ENCODE measurements at regions not wholly inside any gene's neighbourhood (a gene's known extent, or its start where the extent isn't known, plus 50 kb on each side); places are given as distances from the start of the nearest gene placed in this dataset.

DNA sequence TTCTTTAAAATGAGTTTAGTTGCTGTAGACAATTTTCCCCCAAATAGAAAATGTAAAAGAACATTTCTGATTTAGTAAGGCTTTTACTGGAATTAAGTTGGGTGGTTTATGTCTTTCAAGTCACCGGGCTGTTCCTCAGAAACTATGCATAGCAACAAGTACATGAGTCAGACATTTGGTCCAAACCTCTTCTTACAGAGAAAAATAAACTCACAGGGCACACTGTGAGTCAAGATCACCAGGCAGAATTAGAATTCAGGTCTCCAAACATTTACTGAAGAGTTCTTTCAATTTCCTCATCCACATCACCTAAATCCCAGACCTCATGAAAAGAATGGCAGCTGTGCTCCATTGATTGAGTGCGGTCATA, 476.1 kb upstream of the SOX5 start:
- H3K79me2 ChIP-seq (ENCODE audit: control insufficient read depth, insufficient read depth, low read length), result no peaks in the 10 kb centered on the region
- DNase-seq (ENCODE audit: low read depth, low spot score) (no peak), FAIRE-seq (no peak)
- no peak overlapping the region for H3K27ac ChIP-seq (ENCODE audit: control insufficient read depth, insufficient read depth, low read length)
- H3K4me3 ChIP-seq (ENCODE audit: control insufficient read depth in 2 of 3, extremely low read depth in 1 of 3, insufficient read depth in 2 of 3, low read depth in 1 of 3, low read length in 3 of 3), result no peak overlapping the region
- TF ChIP-seq, protein P1, sequence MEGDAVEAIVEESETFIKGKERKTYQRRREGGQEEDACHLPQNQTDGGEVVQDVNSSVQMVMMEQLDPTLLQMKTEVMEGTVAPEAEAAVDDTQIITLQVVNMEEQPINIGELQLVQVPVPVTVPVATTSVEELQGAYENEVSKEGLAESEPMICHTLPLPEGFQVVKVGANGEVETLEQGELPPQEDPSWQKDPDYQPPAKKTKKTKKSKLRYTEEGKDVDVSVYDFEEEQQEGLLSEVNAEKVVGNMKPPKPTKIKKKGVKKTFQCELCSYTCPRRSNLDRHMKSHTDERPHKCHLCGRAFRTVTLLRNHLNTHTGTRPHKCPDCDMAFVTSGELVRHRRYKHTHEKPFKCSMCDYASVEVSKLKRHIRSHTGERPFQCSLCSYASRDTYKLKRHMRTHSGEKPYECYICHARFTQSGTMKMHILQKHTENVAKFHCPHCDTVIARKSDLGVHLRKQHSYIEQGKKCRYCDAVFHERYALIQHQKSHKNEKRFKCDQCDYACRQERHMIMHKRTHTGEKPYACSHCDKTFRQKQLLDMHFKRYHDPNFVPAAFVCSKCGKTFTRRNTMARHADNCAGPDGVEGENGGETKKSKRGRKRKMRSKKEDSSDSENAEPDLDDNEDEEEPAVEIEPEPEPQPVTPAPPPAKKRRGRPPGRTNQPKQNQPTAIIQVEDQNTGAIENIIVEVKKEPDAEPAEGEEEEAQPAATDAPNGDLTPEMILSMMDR (optimal IDR thresholded peaks at IDR 0.05 in 1 of 3, IDR thresholded peaks at IDR 0.05 in 1 of 3, conservative IDR thresholded peaks at IDR 0.05 in 1 of 3; ENCODE audit: extremely low read depth in 1 of 3, insufficient read depth in 2 of 3, low read length in 3 of 3), result no peak
- no peak for TF ChIP-seq EZH2 (IDR thresholded peaks at IDR 0.05; ENCODE audit: low read length)
- H3K9ac ChIP-seq (ENCODE audit: control insufficient read depth, extremely low read depth, insufficient read depth, low read length), result no peak overlapping the region
- dilution Hi-C loops (cut with MboI; ENCODE audit: extremely low pct_ligation_motif_present, low sequenced_read_pairs), result no loop called here
- no peaks in the 10 kb centered on the region for H4K20me1 ChIP-seq (ENCODE audit: control insufficient read depth, extremely low read depth, insufficient read depth, low read length)
- no peaks in the 10 kb centered on the region for H3K9me3 ChIP-seq (ENCODE audit: control insufficient read depth, low read depth, low read length)
- no peak overlapping the region for H3K4me2 ChIP-seq (ENCODE audit: control insufficient read depth, extremely low read depth, insufficient read depth, low read depth, low read length)
- H3K4me1 ChIP-seq (ENCODE audit: control insufficient read depth, extremely low read depth, insufficient read depth, low read length), result no peaks in the 10 kb centered on the region
- H3K36me3 ChIP-seq (ENCODE audit: control insufficient read depth in 2 of 2, extremely low read depth in 1 of 2, insufficient read depth in 2 of 2, low read length in 2 of 2), result no peaks in the 10 kb centered on the region
- H2AFZ ChIP-seq (ENCODE audit: control insufficient read depth, low read length), result no peak overlapping the region
- no peaks in the 10 kb centered on the region for H3K9me1 ChIP-seq (ENCODE audit: control insufficient read depth, extremely low read depth, insufficient read depth, low read length)
- H3K27me3 ChIP-seq (ENCODE audit: control insufficient read depth, extremely low read depth, insufficient read depth, low read length), result no peaks in the 10 kb centered on the region

DNA sequence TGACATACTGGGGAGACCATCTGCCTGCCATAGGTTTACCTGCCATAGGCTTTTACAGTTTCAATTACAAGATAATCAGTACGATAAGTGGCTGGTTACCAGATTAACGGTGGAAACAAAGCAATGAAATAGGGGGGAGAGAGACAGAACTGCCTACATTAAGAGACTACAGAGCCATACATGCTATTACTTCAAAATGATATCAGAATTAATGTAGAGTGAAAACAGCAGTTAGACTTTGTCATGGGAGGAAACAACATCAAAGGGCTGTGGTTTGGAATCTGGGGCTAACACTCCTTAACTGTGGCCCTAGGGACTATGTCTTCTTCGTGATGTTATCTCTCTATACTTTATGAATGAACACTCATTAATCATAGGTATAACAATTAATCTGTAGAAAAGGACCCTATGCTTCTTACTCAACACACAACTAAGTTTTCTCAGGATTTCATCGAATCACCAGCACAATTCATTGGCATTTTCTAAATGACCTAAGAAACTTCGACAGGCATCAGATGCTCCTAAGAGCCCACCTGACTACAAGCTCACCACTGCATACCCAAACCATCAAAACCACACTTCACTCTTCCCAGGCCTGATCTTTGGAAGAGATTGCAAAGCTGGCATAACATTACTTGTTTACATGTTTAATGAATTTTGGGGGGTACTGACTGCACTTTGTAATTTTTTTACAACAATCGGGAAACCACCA, 475.6 kb upstream of the SOX5 start:
- H3K4me3 ChIP-seq (ENCODE audit: control insufficient read depth in 2 of 3, extremely low read depth in 1 of 3, insufficient read depth in 2 of 3, low read depth in 1 of 3, low read length in 3 of 3), result no peak overlapping the region
- DNase-seq (ENCODE audit: low read depth, low spot score), result no peak
- no peak overlapping the region for H3K27ac ChIP-seq (ENCODE audit: control insufficient read depth, insufficient read depth, low read length)
- H3K9ac ChIP-seq (ENCODE audit: control insufficient read depth, extremely low read depth, insufficient read depth, low read length), result no peak overlapping the region
- H3K36me3 ChIP-seq (ENCODE audit: control insufficient read depth in 2 of 2, extremely low read depth in 1 of 2, insufficient read depth in 2 of 2, low read length in 2 of 2), result no peaks in the 10 kb centered on the region
- no peaks in the 10 kb centered on the region for H3K9me1 ChIP-seq (ENCODE audit: control insufficient read depth, extremely low read depth, insufficient read depth, low read length)
- H4K20me1 ChIP-seq (ENCODE audit: control insufficient read depth, extremely low read depth, insufficient read depth, low read length), result no peaks in the 10 kb centered on the region
- H3K4me2 ChIP-seq (ENCODE audit: control insufficient read depth, extremely low read depth, insufficient read depth, low read depth, low read length), result no peak overlapping the region
- FAIRE-seq, result no peak
- no peaks in the 10 kb centered on the region for H3K4me1 ChIP-seq (ENCODE audit: control insufficient read depth, extremely low read depth, insufficient read depth, low read length)
- dilution Hi-C loops (cut with MboI; ENCODE audit: extremely low pct_ligation_motif_present, low sequenced_read_pairs), result no loop called here
- no peaks in the 10 kb centered on the region for H3K27me3 ChIP-seq (ENCODE audit: control insufficient read depth, extremely low read depth, insufficient read depth, low read length)
- no peaks in the 10 kb centered on the region for H3K9me3 ChIP-seq (ENCODE audit: control insufficient read depth, low read depth, low read length)
- no peak overlapping the region for H2AFZ ChIP-seq (ENCODE audit: control insufficient read depth, low read length)
- no peaks in the 10 kb centered on the region for H3K79me2 ChIP-seq (ENCODE audit: control insufficient read depth, insufficient read depth, low read length)
- TF ChIP-seq EZH2 (IDR thresholded peaks at IDR 0.05; ENCODE audit: low read length), result no peak
- TF ChIP-seq, protein P1 (optimal IDR thresholded peaks at IDR 0.05 in 1 of 3, IDR thresholded peaks at IDR 0.05 in 1 of 3, conservative IDR thresholded peaks at IDR 0.05 in 1 of 3; ENCODE audit: extremely low read depth in 1 of 3, insufficient read depth in 2 of 3, low read length in 3 of 3), result no peak

Measured in keratinocyte (primary cell).